T-helper 2 cell treated with Interferon-gamma antibody and Interleukin-4, amounts not matched to agents 5 μg/mL and 100 μg/mL, for 36 hours (primary cell): ENCODE measurements at regions not wholly inside any gene's neighbourhood (a gene's known extent, or its start where the extent isn't known, plus 50 kb on each side); places are given as distances from the start of the nearest gene placed in this dataset.

Source experiments
- DNase-seq: peaks from one replicate; pipeline ENCODE4 v3.0.0; 2021; ENCODE audit warnings: low spot score
- H3K27ac Mint-ChIP-seq: one replicate; pipeline ENCODE4 v1.8.0; 2021; ENCODE audit warnings: mild to moderate bottlenecking, mixed read lengths
- H3K27me3 Mint-ChIP-seq: one replicate; pipeline ENCODE4 v1.8.0; 2021; ENCODE audit warnings: low read depth, mixed read lengths
- H3K36me3 Mint-ChIP-seq: one replicate; pipeline ENCODE4 v1.8.0; 2021; ENCODE audit warnings: low read depth, mixed read lengths
- H3K4me1 Mint-ChIP-seq: one replicate; pipeline ENCODE4 v1.8.0; 2021; ENCODE audit warnings: low read depth, mixed read lengths
- H3K4me3 Mint-ChIP-seq: one replicate; pipeline ENCODE4 v1.8.0; 2022; ENCODE audit warnings: mild to moderate bottlenecking, moderate library complexity, mixed read lengths
- H3K9me3 Mint-ChIP-seq: one replicate; pipeline ENCODE4 v1.8.0; 2021; ENCODE audit warnings: mixed read lengths

GRCh38 chr10:53622201-53622600 is 849.6 kb upstream of the MBL2 start:
- Mint-ChIP-seq H3K4me3 (no peak overlapping the region), H3K4me1 (no peaks in the 10 kb centered on the region), H3K9me3 (peaks cover 15% of the 10 kb centered on the region), H3K27me3 (no peaks in the 10 kb centered on the region), H3K27ac (no peak overlapping the region), H3K36me3 (no peaks in the 10 kb centered on the region)
- DNase-seq = no peak

DNA sequence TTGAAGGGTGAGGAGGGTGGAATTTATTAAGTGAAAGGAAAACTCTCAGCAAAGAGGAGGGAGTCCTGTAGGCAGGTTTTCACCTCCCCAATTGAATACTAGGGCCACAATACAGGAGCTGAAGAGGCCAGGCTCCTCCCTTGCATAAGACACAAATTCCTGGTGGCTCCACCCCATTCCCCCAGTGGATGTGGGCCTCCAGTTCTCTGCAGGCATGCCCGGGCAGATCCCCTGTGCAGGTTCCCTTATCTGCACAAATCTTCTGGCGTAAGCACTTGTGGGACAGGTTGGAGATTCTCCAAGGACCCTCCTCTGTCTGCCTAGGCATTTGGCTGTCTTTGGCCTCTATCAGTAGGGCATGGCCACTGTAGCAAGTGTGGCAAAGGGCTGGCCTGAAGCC is 847.1 kb upstream of the MBL2 start:
- Mint-ChIP-seq H3K4me3 (no peak overlapping the region), H3K27ac (no peak overlapping the region), H3K36me3 (no peaks in the 10 kb centered on the region), H3K9me3 (peaks cover 16% of the 10 kb centered on the region), H3K4me1 (no peaks in the 10 kb centered on the region), H3K27me3 (no peaks in the 10 kb centered on the region)
- DNase-seq = no peak

GRCh38 chr10:53607691-53608090 is 835.1 kb upstream of the MBL2 start:
- no peaks in the 10 kb centered on the region for H3K27me3 Mint-ChIP-seq
- H3K4me3 Mint-ChIP-seq = no peak overlapping the region
- H3K4me1 Mint-ChIP-seq = no peaks in the 10 kb centered on the region
- DNase-seq = no peak
- H3K9me3 Mint-ChIP-seq = peaks cover 8% of the 10 kb centered on the region
- no peaks in the 10 kb centered on the region for H3K36me3 Mint-ChIP-seq
- H3K27ac Mint-ChIP-seq = no peak overlapping the region

DNA sequence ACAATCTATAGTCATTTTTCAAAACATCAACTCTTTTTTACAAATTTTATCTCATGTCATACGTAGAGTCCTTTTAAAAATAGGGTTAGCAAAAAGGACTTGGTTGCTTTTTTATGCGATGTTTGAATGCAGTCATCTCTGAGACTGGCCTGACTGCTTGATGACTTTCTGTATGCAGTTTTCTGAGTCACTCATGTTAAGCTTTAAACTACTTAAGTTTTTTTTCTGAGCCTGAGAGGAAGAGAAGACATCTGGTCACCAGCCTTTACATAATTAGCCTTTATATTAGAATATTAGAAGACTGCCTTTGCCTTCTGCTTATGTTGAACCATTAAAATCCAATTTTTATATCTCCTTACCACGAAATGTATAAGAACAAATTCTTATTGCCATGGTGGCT is 834.4 kb upstream of the MBL2 start:
- Mint-ChIP-seq H3K9me3 (peaks cover 8% of the 10 kb centered on the region), H3K36me3 (no peaks in the 10 kb centered on the region), H3K27me3 (no peaks in the 10 kb centered on the region), H3K27ac (no peak overlapping the region), H3K4me1 (no peaks in the 10 kb centered on the region), H3K4me3 (no peak overlapping the region)
- DNase-seq = no peak

DNA sequence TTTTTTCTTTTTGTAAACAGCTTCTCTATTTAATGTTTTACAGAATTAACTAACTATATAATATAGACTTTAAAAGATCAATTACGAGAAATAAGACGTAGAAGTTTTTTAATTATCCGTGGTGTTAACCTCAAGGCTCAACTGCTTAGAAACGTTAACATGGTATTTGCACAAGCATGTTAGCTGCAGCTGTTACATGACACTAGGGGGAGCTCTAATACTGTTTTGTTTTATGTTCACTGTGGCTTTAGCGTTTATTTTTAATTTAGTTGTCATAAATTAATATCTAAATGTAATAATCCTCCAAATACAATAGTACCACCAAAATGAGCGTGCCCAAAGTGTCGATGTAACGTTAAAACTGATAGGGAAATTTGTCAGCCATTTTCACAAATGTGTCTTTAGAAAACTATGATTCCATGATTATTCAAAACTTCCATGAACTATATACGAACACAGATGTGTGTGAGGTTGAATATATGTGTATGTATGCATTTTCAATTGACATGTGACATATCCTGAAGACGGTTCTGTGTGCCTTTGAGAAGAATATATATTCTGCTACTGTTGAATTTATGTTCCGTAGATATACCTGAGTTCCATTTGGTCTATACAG is 828.8 kb upstream of the MBL2 start:
- Mint-ChIP-seq H3K27ac (no peak overlapping the region), H3K27me3 (no peaks in the 10 kb centered on the region), H3K4me3 (no peak overlapping the region), H3K9me3 (no peaks in the 10 kb centered on the region), H3K36me3 (no peaks in the 10 kb centered on the region), H3K4me1 (no peaks in the 10 kb centered on the region)
- no peak for DNase-seq

DNA sequence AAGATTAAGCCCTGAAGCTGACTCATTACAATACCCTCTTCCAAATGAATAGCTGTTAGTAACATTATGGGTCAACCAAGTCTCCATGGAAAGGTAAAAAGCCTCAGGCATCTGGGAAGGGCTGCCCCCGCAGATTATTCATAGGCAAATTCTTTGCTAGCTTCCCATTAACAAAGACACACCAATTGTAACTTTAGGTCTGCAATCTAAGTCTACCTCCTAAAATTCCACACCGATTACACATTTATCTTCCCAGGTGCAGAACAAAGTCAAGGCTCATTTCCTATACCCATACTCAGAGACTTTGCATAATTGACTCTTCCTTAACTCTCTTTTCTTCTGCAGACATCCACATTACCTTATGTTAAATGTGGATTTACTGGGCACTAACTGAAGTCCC is 826.3 kb upstream of the MBL2 start:
- DNase-seq = no peak
- Mint-ChIP-seq H3K36me3 (no peaks in the 10 kb centered on the region), H3K9me3 (no peaks in the 10 kb centered on the region), H3K27ac (no peak overlapping the region), H3K4me3 (no peak overlapping the region), H3K4me1 (no peaks in the 10 kb centered on the region), H3K27me3 (no peaks in the 10 kb centered on the region)

DNA sequence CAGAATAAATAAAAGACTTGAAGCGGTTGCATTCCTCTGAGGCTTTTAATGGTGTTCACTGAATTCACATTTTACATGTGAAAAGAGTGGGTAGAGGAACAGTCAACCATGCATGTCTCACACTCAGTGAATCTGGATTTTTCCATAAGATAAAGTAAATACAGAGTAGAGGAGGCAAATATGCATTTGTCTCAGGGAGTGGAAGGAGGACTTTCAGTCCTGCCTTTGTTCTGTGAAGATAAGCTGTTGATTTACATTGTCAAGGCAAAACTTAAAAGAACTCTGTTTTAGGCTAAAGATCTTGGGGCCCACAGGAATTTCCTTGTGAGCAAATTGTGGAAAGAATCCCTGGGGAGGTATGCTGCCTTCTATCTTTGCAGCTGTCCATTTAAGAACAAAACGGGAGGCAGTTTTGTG is 825.3 kb upstream of the MBL2 start:
- Mint-ChIP-seq H3K9me3 (peaks cover 1% of the 10 kb centered on the region), H3K36me3 (no peaks in the 10 kb centered on the region), H3K27me3 (no peaks in the 10 kb centered on the region), H3K27ac (no peak overlapping the region), H3K4me1 (no peaks in the 10 kb centered on the region), H3K4me3 (no peak overlapping the region)
- no peak for DNase-seq

- H3K36me3 Mint-ChIP-seq = no peaks in the 10 kb centered on the region
- H3K4me3 Mint-ChIP-seq = no peak overlapping the region
- H3K27me3 Mint-ChIP-seq = no peaks in the 10 kb centered on the region
- H3K9me3 Mint-ChIP-seq = peaks cover 21% of the 10 kb centered on the region
- no peak overlapping the region for H3K27ac Mint-ChIP-seq
- H3K4me1 Mint-ChIP-seq = no peaks in the 10 kb centered on the region
- no peak for DNase-seq
Observed at GRCh38 chr10:53580465-53580864, 807.9 kb upstream of the MBL2 start.

DNA sequence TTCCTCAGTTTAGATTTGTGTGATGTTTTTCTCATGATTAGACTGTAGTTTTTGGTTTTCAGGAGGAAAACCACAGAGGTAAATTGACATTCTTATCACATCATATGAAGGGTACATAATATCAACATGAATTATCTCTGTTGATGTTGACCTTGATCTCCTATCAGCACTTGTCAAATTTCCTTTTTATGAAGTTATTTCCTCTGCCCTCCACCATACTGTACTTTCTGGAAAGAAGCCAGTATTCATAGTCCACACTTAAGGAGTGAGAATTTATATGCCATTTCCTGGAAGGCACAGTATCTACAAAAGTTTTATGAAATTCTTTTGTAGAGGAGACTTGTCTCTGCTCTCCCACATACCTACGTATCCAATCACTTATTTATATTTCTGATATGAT is 807.2 kb upstream of the MBL2 start:
- no peaks in the 10 kb centered on the region for H3K27me3 Mint-ChIP-seq
- DNase-seq = no peak
- H3K4me1 Mint-ChIP-seq = no peaks in the 10 kb centered on the region
- no peaks in the 10 kb centered on the region for H3K36me3 Mint-ChIP-seq
- H3K9me3 Mint-ChIP-seq = peaks cover 27% of the 10 kb centered on the region
- H3K27ac Mint-ChIP-seq = no peak overlapping the region
- no peak overlapping the region for H3K4me3 Mint-ChIP-seq

GRCh38 chr10:53574024-53574423 is 801.4 kb upstream of the MBL2 start:
- no peaks in the 10 kb centered on the region for H3K27me3 Mint-ChIP-seq
- no peaks in the 10 kb centered on the region for H3K36me3 Mint-ChIP-seq
- no peak overlapping the region for H3K27ac Mint-ChIP-seq
- DNase-seq = no peak
- no peaks in the 10 kb centered on the region for H3K4me1 Mint-ChIP-seq
- peaks cover 23% of the 10 kb centered on the region for H3K9me3 Mint-ChIP-seq
- no peak overlapping the region for H3K4me3 Mint-ChIP-seq

DNA sequence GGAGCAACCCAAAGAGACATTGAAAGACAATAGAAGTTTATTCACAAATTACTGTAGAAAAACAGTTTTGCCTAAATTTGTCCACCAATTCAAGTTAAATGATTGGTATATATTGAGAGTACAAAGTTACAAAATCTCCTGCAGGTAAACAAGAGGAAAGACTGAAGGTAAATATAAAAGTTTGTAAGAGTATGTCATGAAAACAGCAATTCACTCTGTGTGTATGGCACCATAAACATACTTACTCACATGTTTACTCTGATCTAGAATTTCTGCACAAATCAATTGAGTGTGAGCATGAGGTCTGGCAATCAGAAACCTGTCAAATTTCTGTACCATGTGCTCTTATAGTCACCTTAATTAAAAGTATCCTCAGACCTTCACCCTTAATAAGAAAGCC is 800.9 kb upstream of the MBL2 start:
- Mint-ChIP-seq H3K4me1 (no peaks in the 10 kb centered on the region), H3K27ac (no peak overlapping the region), H3K36me3 (no peaks in the 10 kb centered on the region), H3K4me3 (no peak overlapping the region), H3K27me3 (no peaks in the 10 kb centered on the region), H3K9me3 (peaks cover 26% of the 10 kb centered on the region)
- DNase-seq = no peak

- Mint-ChIP-seq H3K4me3 (no peak overlapping the region), H3K36me3 (no peaks in the 10 kb centered on the region), H3K27ac (no peak overlapping the region), H3K4me1 (no peaks in the 10 kb centered on the region), H3K9me3 (peaks cover 26% of the 10 kb centered on the region), H3K27me3 (no peaks in the 10 kb centered on the region)
- DNase-seq = no peak
Observed at GRCh38 chr10:53572799-53573198, 800.2 kb upstream of the MBL2 start.

DNA sequence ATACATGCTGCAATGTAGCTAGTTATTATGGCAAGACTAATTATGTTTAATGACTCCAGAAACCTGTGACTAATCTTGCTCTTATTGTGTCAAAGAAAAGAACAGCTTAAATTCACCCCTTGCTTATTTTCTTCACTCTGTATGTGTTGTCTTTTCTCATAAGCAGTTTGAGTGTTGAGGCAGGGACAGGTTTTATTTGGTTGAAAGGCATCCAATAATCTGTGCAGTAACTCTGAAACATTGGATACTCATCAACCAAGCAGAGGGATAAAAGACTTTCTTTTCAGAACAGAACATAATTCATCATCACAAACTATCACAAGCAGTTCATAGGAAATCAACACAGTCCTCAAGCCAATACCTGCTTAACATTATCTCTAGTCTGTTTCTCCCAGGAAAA is 797.6 kb upstream of the MBL2 start:
- Mint-ChIP-seq H3K36me3 (no peaks in the 10 kb centered on the region), H3K4me1 (no peaks in the 10 kb centered on the region), H3K27me3 (no peaks in the 10 kb centered on the region), H3K9me3 (peaks cover 37% of the 10 kb centered on the region), H3K4me3 (no peak overlapping the region), H3K27ac (no peak overlapping the region)
- DNase-seq = no peak

GRCh38 chr10:53569455-53569854 is 796.9 kb upstream of the MBL2 start:
- DNase-seq = no peak
- H3K27ac Mint-ChIP-seq = no peak overlapping the region
- H3K4me1 Mint-ChIP-seq = no peaks in the 10 kb centered on the region
- no peak overlapping the region for H3K4me3 Mint-ChIP-seq
- H3K27me3 Mint-ChIP-seq = no peaks in the 10 kb centered on the region
- H3K36me3 Mint-ChIP-seq = no peaks in the 10 kb centered on the region
- peaks cover 34% of the 10 kb centered on the region for H3K9me3 Mint-ChIP-seq

GRCh38 chr10:53548664-53549063 is 776.1 kb upstream of the MBL2 start:
- DNase-seq = no peak
- Mint-ChIP-seq H3K9me3 (peaks cover 11% of the 10 kb centered on the region), H3K4me1 (no peaks in the 10 kb centered on the region), H3K4me3 (no peak overlapping the region), H3K27me3 (no peaks in the 10 kb centered on the region), H3K36me3 (no peaks in the 10 kb centered on the region), H3K27ac (no peak overlapping the region)
